ENCODE measurements at regions not wholly inside any gene's neighbourhood (a gene's known extent, or its start where the extent isn't known, plus 50 kb on each side); places are given as distances from the start of the nearest gene placed in this dataset.

DNA sequence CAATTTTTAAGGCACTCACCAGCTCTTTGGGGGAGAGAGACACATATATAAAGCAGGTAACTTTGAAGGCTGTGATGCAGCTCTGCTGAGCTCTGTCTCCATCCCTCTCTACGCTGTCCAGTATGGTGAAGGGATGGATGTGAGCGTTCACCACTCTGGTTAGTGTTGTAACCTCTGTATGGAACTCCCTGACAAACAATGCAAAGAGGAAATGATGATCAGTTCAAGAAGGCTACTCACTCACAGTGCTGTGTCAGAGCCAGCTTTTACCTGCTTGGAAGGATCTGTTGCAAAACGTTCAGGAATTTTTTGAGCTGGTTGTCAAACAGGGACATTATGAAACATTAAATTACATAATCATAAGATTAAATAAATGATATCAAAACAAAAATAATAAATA is 90.8 kb upstream of the SLC10A2 start:
- Mint-ChIP-seq H3K4me1 (ENCODE audit: low read depth in 2 of 2) (no peaks in the 10 kb centered on the region), H3K36me3 (no peaks in the 10 kb centered on the region), H3K4me3 (no peak overlapping the region), H3K27me3 (no peaks in the 10 kb centered on the region), H3K9me3 (no peaks in the 10 kb centered on the region), H3K27ac (no peak overlapping the region)
- DNase-seq (ENCODE audit: low spot score) (no peak), ATAC-seq (no peak)

DNA sequence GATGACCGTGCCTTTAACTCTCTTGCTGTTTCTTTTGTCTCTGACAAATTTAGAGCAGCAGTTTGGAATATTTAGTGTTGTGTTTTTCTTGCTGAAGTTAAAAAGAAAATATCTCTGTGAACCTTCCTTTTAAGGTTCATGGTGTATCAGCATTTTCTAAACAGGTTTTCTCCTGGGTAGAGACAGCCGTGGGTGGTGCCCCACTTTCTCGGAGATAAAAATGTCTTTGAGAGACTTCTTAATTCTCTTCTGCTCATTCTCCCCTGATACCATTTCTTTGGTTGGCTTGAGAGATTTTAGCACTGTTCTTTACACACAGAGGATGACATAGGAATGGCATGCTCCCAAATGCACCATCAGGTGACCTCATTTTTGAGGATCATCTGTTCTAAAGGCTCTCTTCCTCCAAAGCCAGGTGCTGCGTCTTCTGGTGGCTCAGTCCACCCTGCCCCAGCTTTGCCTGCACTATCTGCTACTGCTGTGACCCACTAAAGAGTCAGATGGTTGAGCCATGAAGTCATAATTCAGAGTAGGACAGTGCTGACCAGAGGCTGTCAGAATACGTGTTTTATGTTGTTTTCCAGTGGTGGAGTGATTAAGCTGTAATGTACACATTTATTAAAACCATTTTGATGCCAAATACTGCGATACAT is 90.3 kb upstream of the SLC10A2 start:
- H3K36me3 Mint-ChIP-seq = no peaks in the 10 kb centered on the region
- no peaks in the 10 kb centered on the region for H3K4me1 Mint-ChIP-seq (ENCODE audit: low read depth in 2 of 2)
- H3K27me3 Mint-ChIP-seq = no peaks in the 10 kb centered on the region
- ATAC-seq = no peak
- no peak for DNase-seq (ENCODE audit: low spot score)
- no peak overlapping the region for H3K27ac Mint-ChIP-seq
- H3K4me3 Mint-ChIP-seq = no peak overlapping the region
- H3K9me3 Mint-ChIP-seq = no peaks in the 10 kb centered on the region

DNA sequence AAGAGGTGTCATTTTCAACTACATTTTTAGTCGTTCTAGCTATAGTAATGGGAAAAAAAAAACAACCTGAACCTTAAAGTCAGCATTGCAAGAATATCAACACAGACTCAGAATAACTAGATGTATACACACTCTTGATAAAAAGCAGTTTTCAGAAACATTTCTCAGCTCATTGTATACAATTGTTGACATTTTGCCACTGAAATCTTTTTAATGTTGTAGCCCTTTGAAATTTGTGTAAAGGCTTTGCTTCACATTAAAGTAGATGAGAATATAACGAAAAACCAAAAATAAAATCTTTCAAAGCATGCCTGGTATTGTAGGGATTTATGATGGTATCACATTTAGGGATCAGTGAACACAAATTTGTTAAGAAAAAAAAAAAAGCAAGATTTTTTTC is 87.2 kb upstream of the SLC10A2 start:
- Mint-ChIP-seq H3K4me3 (no peak overlapping the region), H3K4me1 (ENCODE audit: low read depth in 2 of 2) (no peaks in the 10 kb centered on the region), H3K36me3 (no peaks in the 10 kb centered on the region), H3K27ac (no peak overlapping the region), H3K9me3 (no peaks in the 10 kb centered on the region), H3K27me3 (no peaks in the 10 kb centered on the region)
- DNase-seq (ENCODE audit: low spot score) (no peak), ATAC-seq (no peak)

DNA sequence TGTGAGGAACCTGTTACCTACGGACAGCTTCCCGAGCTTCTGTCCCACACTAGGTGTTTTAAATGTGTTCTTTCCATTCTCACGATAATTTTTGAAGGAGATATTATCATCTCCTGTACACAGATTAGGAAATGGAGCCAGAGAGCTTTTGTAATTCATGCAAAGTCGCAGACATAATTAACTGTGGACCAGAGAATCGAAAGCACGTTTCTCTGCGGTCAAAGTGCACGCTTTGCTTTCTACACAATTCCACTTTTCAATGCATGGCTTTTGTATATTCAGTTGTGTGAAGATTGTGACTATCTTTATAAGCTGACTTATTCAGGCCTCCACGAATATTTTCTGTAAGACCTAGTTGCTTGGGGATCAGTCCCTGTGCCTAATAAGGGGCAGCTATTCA is 81.7 kb upstream of the SLC10A2 start:
- Mint-ChIP-seq H3K36me3 (peaks cover 4% of the 10 kb centered on the region), H3K27me3 (peaks cover 0 to 7% of the 10 kb centered on the region in 2 donors), H3K4me1 (ENCODE audit: low read depth in 2 of 2) (no peaks in the 10 kb centered on the region), H3K4me3 (no peak overlapping the region), H3K9me3 (no peaks in the 10 kb centered on the region), H3K27ac (no peak overlapping the region)
- no peak for DNase-seq (ENCODE audit: low spot score)
- ATAC-seq = no peak

DNA sequence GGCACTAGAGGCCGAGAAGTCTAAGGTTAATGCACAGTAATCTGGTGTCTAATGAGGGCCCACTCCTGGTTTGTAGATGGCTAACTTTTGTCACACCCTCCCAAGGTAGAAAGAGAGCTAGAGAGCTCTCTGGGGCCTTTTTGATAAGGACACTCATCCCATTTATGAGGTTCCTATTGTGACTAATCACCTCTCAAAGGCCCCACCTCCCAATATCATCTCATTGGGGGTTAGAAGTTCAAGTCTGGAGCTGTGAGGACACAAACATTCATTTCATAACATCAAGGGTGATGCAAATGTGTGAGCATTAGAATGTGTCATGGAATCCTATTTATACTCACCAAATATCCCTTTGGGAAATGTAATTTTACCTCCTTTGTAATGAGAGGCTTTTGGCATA is 79.2 kb upstream of the SLC10A2 start:
- Mint-ChIP-seq H3K4me3 (no peak overlapping the region), H3K36me3 (peaks cover 4% of the 10 kb centered on the region), H3K27me3 (peaks cover 0 to 7% of the 10 kb centered on the region in 2 donors), H3K9me3 (no peaks in the 10 kb centered on the region), H3K4me1 (ENCODE audit: low read depth in 2 of 2) (no peaks in the 10 kb centered on the region), H3K27ac (no peak overlapping the region)
- DNase-seq (ENCODE audit: low spot score) = no peak
- ATAC-seq = no peak

DNA sequence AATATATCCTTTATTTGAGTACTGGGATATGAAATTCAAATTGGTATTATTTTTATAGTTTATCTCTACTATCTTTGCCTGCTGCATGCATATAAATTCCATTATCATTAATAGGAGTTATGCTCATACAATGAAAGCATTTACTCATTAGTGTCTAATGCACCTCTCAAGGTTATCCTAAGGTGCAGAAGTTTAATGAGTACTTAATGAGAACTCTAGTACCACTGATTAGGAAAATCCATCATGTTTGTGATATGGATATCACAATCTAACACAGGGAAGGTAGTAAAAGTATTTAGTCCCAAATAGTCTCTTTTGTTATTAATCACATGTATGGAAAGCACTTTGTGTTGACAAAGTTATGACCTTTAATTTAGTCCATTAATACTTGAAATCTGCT is 77.2 kb upstream of the SLC10A2 start:
- no peak overlapping the region for H3K4me3 Mint-ChIP-seq
- peaks cover 0 to 7% of the 10 kb centered on the region in 2 donors for H3K27me3 Mint-ChIP-seq
- peaks cover 4% of the 10 kb centered on the region for H3K36me3 Mint-ChIP-seq
- H3K9me3 Mint-ChIP-seq = peaks cover 7% of the 10 kb centered on the region
- DNase-seq (ENCODE audit: low spot score) (no peak), ATAC-seq (no peak)
- no peaks in the 10 kb centered on the region for H3K4me1 Mint-ChIP-seq (ENCODE audit: low read depth in 2 of 2)
- H3K27ac Mint-ChIP-seq = no peak overlapping the region

DNA sequence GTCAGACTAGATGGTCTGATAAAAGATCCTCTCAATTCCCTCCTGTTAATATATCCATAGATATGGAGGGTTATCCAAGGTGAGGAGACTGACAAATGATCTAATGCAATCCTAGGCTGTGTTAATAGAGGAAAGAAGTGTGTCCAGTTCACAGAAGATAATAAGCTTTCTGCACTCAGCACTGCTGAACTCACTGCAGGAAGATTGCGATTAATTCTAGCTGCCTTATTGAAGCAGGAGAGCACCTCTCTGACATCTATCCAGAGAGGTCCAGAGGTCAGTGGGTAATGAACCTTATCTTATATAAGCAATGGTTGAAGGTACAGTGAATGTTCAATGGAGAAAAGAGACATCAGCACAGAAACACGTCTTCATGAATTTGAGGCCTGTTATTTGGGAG is 75.9 kb upstream of the SLC10A2 start:
- DNase-seq (ENCODE audit: low spot score) = no peak
- peaks cover 11% of the 10 kb centered on the region for H3K9me3 Mint-ChIP-seq
- no peaks in the 10 kb centered on the region for H3K4me1 Mint-ChIP-seq (ENCODE audit: low read depth in 2 of 2)
- no peak overlapping the region for H3K4me3 Mint-ChIP-seq
- no peak overlapping the region for H3K27ac Mint-ChIP-seq
- ATAC-seq = no peak
- H3K36me3 Mint-ChIP-seq = peaks cover 4% of the 10 kb centered on the region
- peaks cover 0 to 7% of the 10 kb centered on the region in 2 donors for H3K27me3 Mint-ChIP-seq

DNA sequence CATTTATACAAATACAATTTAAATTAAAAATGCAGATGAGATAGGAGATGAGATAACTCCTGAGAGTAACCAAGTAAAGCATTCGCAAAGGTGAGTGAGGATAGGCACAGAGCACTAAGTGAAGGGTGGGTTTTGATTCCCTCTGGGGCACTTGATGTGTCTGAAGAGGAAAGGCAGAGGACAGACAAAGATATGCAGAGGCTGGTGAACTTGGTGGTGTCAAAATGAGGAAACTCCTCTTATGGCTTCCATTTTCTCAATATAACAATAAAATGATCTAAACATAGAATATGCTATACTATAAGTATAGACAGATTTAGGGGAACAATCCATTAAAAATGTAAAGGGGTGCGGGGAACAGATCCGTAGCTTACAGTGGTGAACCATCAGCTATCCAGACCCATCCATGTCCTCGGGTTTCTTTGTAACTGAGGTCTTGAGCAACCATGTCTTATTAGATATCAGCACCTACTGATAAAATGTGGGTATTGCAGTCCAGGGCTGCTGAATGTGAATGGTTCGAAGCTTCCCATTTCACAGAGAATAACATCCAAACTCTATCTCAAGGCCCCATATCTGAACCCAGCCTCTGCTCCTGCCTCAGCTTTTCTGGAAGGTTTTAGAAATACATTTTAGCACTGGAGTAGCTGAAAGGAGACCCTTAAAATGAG is 73.9 kb upstream of the SLC10A2 start:
- Mint-ChIP-seq H3K27me3 (peaks cover 0 to 7% of the 10 kb centered on the region in 2 donors), H3K9me3 (peaks cover 11% of the 10 kb centered on the region), H3K36me3 (peaks cover 4% of the 10 kb centered on the region), H3K4me3 (no peak overlapping the region), H3K4me1 (ENCODE audit: low read depth in 2 of 2) (no peaks in the 10 kb centered on the region), H3K27ac (no peak overlapping the region)
- no peak for DNase-seq (ENCODE audit: low spot score)
- no peak for ATAC-seq

DNA sequence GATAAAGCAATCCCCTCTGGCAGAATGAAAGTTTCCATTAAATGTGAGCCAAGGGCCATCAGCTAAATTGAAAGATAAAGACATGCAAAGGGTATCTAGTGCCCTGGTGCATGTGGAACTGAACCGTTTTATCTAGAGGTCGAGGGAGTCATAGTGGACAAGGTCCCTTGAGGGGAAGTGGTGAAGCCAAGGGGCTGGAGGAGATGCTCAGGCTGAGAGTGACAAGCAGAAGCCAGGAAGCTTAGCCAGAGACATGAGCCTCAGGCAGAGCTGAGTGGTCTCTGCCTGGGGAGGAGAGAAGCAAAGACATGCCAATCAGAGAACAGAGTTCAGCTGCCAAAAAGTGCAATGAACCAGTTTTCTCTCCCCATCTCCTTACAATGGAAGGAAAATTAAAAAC is 68.1 kb upstream of the SLC10A2 start:
- Mint-ChIP-seq H3K4me3 (no peak overlapping the region), H3K4me1 (ENCODE audit: low read depth in 2 of 2) (no peaks in the 10 kb centered on the region), H3K9me3 (peaks cover 11% of the 10 kb centered on the region), H3K36me3 (no peaks in the 10 kb centered on the region), H3K27ac (no peak overlapping the region), H3K27me3 (no peaks in the 10 kb centered on the region)
- ATAC-seq (no peak), DNase-seq (ENCODE audit: low spot score) (no peak)

DNA sequence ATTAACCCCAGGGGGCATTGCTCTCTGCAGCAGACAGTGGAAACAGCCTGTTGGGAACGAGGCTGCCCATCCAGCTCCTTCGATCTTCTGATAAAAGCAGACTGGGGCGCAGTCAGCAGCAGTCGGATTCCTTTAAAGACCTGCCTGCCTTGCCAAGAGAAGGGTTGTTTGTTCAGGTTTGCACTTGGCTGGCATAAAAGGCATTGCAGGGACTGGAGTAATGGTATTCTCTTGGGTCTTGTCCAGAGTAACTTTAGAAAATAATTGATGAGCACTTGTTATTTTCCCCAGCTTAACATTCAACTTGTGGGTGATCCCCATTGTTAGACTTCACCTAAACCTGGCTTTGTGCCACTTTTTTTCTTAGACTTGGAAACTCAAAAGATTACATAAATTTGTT is 67.3 kb upstream of the SLC10A2 start:
- Mint-ChIP-seq H3K27me3 (no peaks in the 10 kb centered on the region), H3K4me1 (ENCODE audit: low read depth in 2 of 2) (no peaks in the 10 kb centered on the region), H3K9me3 (peaks cover 5% of the 10 kb centered on the region), H3K27ac (no peak overlapping the region), H3K36me3 (no peaks in the 10 kb centered on the region), H3K4me3 (no peak overlapping the region)
- no peak for ATAC-seq
- DNase-seq (ENCODE audit: low spot score) = no peak

DNA sequence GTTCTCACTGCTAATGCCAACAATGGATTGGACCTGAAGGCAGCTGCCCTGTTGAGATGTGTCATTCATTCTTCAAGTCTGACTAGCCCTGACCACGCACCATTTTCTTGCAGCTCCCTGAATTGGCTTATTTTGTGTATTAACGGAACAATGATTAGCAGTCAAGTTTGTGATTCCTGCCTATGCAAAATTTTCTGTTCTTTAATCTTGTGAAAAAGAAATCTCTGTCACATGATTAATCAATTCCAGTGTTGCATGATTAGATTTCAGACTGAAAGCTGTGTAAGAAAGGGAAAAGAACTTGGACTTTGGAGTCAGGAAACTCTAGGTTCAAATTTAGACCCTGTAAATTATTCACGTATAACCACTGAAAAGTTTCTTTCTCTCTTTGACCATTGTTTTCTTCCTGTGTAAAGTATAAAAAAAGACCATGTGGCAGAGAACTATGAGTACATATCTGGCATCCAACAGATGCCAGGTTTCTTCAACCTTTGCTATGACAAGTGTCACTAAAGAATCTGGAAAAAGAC is 64.5 kb upstream of the SLC10A2 start:
- Mint-ChIP-seq H3K4me1 (ENCODE audit: low read depth in 2 of 2) (no peaks in the 10 kb centered on the region), H3K4me3 (no peak overlapping the region), H3K36me3 (no peaks in the 10 kb centered on the region), H3K27ac (no peak overlapping the region), H3K9me3 (no peaks in the 10 kb centered on the region), H3K27me3 (no peaks in the 10 kb centered on the region)
- DNase-seq (ENCODE audit: low spot score) = no peak
- ATAC-seq = no peak

DNA sequence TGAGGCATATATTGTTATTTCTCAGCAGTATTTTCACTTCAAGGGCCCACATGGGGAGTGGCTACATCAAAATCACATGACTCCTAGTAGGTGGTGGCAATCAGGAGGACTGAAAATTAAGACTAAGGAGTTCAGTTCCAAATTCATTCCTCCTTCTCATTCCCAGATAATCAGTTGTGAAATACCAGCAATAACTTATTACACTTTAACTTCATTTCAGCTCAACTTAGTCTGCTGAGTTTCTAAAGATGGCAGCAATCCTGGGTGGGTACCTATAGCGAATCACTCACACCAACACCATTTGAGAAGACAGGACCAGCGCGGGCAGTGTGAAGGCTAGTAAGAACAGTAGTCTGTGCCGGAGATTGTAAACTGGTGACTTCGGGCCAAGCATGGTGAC is 63.9 kb upstream of the SLC10A2 start:
- no peaks in the 10 kb centered on the region for H3K9me3 Mint-ChIP-seq

More for the DNA sequence above, 63.9 kb upstream of the SLC10A2 start:
- ATAC-seq (no peak), DNase-seq (ENCODE audit: low spot score) (no peak)
- no peaks in the 10 kb centered on the region for H3K27me3 Mint-ChIP-seq
- H3K27ac Mint-ChIP-seq = no peak overlapping the region
- H3K4me1 Mint-ChIP-seq (ENCODE audit: low read depth in 2 of 2) = no peaks in the 10 kb centered on the region
- no peaks in the 10 kb centered on the region for H3K36me3 Mint-ChIP-seq
- no peak overlapping the region for H3K4me3 Mint-ChIP-seq
